Vagina (tissue), 2 donors: ENCODE measurements at regions not wholly inside any gene's neighbourhood (a gene's known extent, or its start where the extent isn't known, plus 50 kb on each side); places are given as distances from the start of the nearest gene placed in this dataset.

Experiments used
- POLR2A ChIP-seq, 2 donors: fragments of 450-650 bp; IDR thresholded peaks; one replicate each; pipeline ENCODE4 v1.6.1; 2017; ENCODE audit warnings: antibody characterized with exemption in 2 of 2, mild to moderate bottlenecking in 2 of 2, moderate library complexity in 2 of 2
- POLR2AphosphoS5 ChIP-seq, 2 donors: sonication (generic); formaldehyde crosslinking; IDR thresholded peaks; one replicate each; pipeline ENCODE4 v1.9.0; 2017; ENCODE audit warnings: antibody characterized with exemption in 2 of 2, mild to moderate bottlenecking in 2 of 2, low read depth in 1 of 2; ENCODE audit not compliant: insufficient read depth in 1 of 2
- TF ChIP-seq, protein P1 (sequence below), 3 experiments: fragments of 450-650 bp in 2 of 3; fragments of 200-600 bp in 1 of 3; sonication (generic) in 1 of 3; IDR thresholded peaks; one replicate each; pipeline ENCODE4 v1.5.1; 2017 to 2019; ENCODE audit warnings: antibody characterized with exemption in 3 of 3, mild to moderate bottlenecking in 2 of 3, moderate library complexity in 2 of 3

DNA sequence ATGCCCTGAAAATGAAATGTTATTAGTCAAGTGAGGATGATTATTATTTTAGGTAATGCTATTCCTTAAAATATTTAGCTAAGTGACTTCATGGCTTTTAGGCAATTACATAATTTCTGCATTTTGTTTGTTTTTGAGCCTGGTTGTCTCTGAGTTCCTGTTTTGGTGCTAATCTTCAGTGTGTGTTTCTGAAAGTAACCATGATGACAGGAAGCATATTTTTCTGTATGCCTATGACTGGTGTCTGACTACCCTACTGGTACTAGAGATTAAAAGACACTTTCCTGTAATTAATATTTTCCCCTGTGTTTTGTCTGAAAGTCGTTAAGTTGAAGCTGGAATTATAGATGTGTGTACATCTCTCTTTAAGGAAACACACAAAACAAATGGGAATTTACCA lies 295.0 kb upstream of the SPRED2 start:
- TF ChIP-seq POLR2A (IDR thresholded peaks at IDR 0.05) = no peak
- TF ChIP-seq, protein P1, sequence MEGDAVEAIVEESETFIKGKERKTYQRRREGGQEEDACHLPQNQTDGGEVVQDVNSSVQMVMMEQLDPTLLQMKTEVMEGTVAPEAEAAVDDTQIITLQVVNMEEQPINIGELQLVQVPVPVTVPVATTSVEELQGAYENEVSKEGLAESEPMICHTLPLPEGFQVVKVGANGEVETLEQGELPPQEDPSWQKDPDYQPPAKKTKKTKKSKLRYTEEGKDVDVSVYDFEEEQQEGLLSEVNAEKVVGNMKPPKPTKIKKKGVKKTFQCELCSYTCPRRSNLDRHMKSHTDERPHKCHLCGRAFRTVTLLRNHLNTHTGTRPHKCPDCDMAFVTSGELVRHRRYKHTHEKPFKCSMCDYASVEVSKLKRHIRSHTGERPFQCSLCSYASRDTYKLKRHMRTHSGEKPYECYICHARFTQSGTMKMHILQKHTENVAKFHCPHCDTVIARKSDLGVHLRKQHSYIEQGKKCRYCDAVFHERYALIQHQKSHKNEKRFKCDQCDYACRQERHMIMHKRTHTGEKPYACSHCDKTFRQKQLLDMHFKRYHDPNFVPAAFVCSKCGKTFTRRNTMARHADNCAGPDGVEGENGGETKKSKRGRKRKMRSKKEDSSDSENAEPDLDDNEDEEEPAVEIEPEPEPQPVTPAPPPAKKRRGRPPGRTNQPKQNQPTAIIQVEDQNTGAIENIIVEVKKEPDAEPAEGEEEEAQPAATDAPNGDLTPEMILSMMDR (IDR thresholded peaks at IDR 0.05) = no peak
- no peak for TF ChIP-seq POLR2AphosphoS5 (IDR thresholded peaks at IDR 0.05; ENCODE audit: insufficient read depth in 1 of 2, low read depth in 1 of 2)
